Neural progenitor cell (in vitro differentiated cells): ENCODE measurements at regions not wholly inside any gene's neighbourhood (a gene's known extent, or its start where the extent isn't known, plus 50 kb on each side); places are given as distances from the start of the nearest gene placed in this dataset.
A peak's percentile ranks its signal among the peaks of the same experiment; 100 is the strongest.

Experiments used
- DNase-seq: peaks from one replicate; pipeline ENCODE4 v3.0.0-alpha.2; 2016; ENCODE audit warnings: low spot score
- H2AFZ ChIP-seq: fragments of 200-600 bp; sonication (generic); replicated peaks from 2 replicates; pipeline ENCODE4 v1.6.1; 2016; ENCODE audit warnings: antibody characterized with exemption
- H3F3A ChIP-seq: fragments of 200-600 bp; sonication (generic); 2 replicates; pipeline ENCODE4 v1.6.1; 2016; ENCODE audit warnings: antibody characterized with exemption, low read depth
- H3K27ac ChIP-seq: fragments of 200-600 bp; sonication (generic); 2 replicates; pipeline ENCODE4 v1.5.1; 2016; ENCODE audit warnings: mild to moderate bottlenecking
- H3K27me3 ChIP-seq: fragments of 200-600 bp; sonication (generic); 2 replicates; pipeline ENCODE4 v1.6.1; 2016; ENCODE audit warnings: mild to moderate bottlenecking, moderate library complexity
- H3K36me3 ChIP-seq: fragments of 200-600 bp; sonication (generic); 2 replicates; pipeline ENCODE4 v1.5.1; 2016
- H3K4me1 ChIP-seq: fragments of 200-600 bp; sonication (generic); 2 replicates; pipeline ENCODE4 v1.6.1; 2016; ENCODE audit warnings: mixed run types
- H3K4me2 ChIP-seq: fragments of 200-600 bp; sonication (generic); 2 replicates; pipeline ENCODE4 v1.6.1; 2016
- H3K4me3 ChIP-seq: fragments of 200-600 bp; sonication (generic); 2 replicates; pipeline ENCODE4 v1.5.1; 2016
- H3K79me2 ChIP-seq: fragments of 200-600 bp; sonication (generic); 2 replicates; pipeline ENCODE4 v1.6.1; 2016; ENCODE audit warnings: low read depth
- H3K9ac ChIP-seq: fragments of 200-600 bp; sonication (generic); 2 replicates; pipeline ENCODE4 v1.6.1; 2016
- H3K9me3 ChIP-seq: fragments of 200-600 bp; sonication (generic); 2 replicates; pipeline ENCODE4 v1.5.1; 2016; ENCODE audit warnings: low read depth
- H4K20me1 ChIP-seq: fragments of 200-600 bp; sonication (generic); 2 replicates; pipeline ENCODE4 v1.6.1; 2016; ENCODE audit warnings: low read depth
- H3K27ac Mint-ChIP-seq: 3 replicates; pipeline ENCODE4 v1.8.0; 2021; ENCODE audit warnings: mixed read lengths
- H3K27me3 Mint-ChIP-seq: 2 replicates; pipeline ENCODE4 v1.8.0; 2022; ENCODE audit warnings: low read depth, mild to moderate bottlenecking, inconsistent platforms, moderate library complexity, mixed read lengths; ENCODE audit not compliant: insufficient read depth
- H3K36me3 Mint-ChIP-seq: 3 replicates; pipeline ENCODE4 v1.8.0; 2021; ENCODE audit warnings: mixed read lengths
- H3K4me1 Mint-ChIP-seq: 3 replicates; pipeline ENCODE4 v1.8.0; 2021; ENCODE audit warnings: mixed read lengths
- H3K4me3 Mint-ChIP-seq: 3 replicates; pipeline ENCODE4 v1.8.0; 2021; ENCODE audit warnings: mild to moderate bottlenecking, moderate library complexity, mixed read lengths
- H3K9me3 Mint-ChIP-seq: 3 replicates; pipeline ENCODE4 v1.8.0; 2020; ENCODE audit warnings: mixed read lengths
- EZH2 ChIP-seq: fragments of 200-600 bp; sonication (generic); IDR thresholded peaks from 2 replicates; pipeline ENCODE4 v1.6.1; 2017; ENCODE audit warnings: antibody characterized with exemption, mild to moderate bottlenecking, moderate library complexity
- EZH2phosphoT487 ChIP-seq: fragments of 200-600 bp; sonication (generic); IDR thresholded peaks from 2 replicates; pipeline ENCODE4 v1.6.1; 2017; ENCODE audit warnings: antibody characterized with exemption
- TF ChIP-seq, protein P1 (sequence below): fragments of 200-600 bp; sonication (generic); IDR thresholded peaks from 2 replicates; pipeline ENCODE4 v1.5.1; 2017; ENCODE audit warnings: antibody characterized with exemption, mild to moderate bottlenecking

DNA sequence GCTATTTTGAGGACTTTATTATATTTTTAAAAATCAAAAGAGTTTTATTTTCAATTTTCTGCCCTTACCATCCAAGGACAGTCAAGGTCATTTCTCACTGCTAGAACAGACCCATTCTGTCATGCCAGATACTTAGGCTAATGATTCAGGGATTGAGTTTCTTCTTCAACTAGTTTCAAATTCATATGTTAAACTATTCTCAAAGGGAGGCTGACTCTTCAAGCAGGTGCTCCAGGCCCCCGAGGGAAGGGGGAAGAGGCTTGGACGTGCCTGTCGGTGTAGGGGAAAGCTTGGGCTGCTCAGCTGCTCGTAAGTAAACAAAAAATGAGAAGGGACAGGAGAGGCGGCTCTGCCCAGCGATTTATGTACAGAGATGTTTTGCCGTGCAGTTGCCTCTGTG lies 69.4 kb upstream of the MYLIP start:
- Histone ChIP-seq H3K9me3 (no peaks in the 10 kb centered on the region), H2AFZ (peak overlapping the region; percentile 79), H3K27ac (no peak overlapping the region), H3K4me3 (no peak overlapping the region), H3K27me3 (no peaks in the 10 kb centered on the region), H3K9ac (no peak overlapping the region), H3F3A (no peaks in the 10 kb centered on the region), H4K20me1 (no peaks in the 10 kb centered on the region), H3K36me3 (no peaks in the 10 kb centered on the region), H3K79me2 (no peaks in the 10 kb centered on the region), H3K4me1 (peaks cover 6% of the 10 kb centered on the region), H3K4me2 (no peak overlapping the region)
- Mint-ChIP-seq H3K36me3 (peaks cover 2% of the 10 kb centered on the region), H3K9me3 (no peaks in the 10 kb centered on the region), H3K4me1 (peaks cover 15% of the 10 kb centered on the region), H3K27ac (no peak overlapping the region), H3K4me3 (no peak overlapping the region), H3K27me3 (peaks cover 5% of the 10 kb centered on the region)
- no peak for TF ChIP-seq EZH2
- no peak for DNase-seq

DNA sequence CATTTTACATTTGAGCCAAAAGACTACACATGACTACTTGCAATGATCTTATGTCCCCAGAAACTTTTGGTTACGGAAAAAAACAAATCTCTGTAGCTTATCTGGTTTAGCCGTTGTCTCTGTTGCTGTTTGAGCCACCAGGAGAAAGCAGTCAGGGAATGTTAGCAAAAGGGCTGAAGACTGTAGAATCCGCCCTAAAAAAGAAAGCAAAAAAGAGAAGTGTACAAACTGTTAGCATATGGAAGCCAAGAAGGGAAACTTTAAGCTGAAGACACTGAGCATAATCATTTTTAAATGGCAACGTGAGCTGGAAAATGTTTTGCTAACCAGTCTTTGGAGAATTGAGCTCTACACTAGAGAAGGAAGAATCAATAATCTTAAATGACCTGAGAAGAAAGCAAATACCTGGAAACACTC lies 69.9 kb upstream of the MYLIP start:
- Histone ChIP-seq H3K27me3 (no peaks in the 10 kb centered on the region), H3K4me3 (no peak overlapping the region), H3K27ac (no peak overlapping the region), H3K79me2 (no peaks in the 10 kb centered on the region), H4K20me1 (no peaks in the 10 kb centered on the region), H3F3A (no peaks in the 10 kb centered on the region), H3K4me2 (no peak overlapping the region), H3K9me3 (no peaks in the 10 kb centered on the region), H3K4me1 (peaks cover under 1% of the 10 kb centered on the region), H3K9ac (no peak overlapping the region), H2AFZ (no peak overlapping the region), H3K36me3 (no peaks in the 10 kb centered on the region)
- TF ChIP-seq EZH2phosphoT487 (no peak), EZH2 (no peak)
- TF ChIP-seq, protein P1, sequence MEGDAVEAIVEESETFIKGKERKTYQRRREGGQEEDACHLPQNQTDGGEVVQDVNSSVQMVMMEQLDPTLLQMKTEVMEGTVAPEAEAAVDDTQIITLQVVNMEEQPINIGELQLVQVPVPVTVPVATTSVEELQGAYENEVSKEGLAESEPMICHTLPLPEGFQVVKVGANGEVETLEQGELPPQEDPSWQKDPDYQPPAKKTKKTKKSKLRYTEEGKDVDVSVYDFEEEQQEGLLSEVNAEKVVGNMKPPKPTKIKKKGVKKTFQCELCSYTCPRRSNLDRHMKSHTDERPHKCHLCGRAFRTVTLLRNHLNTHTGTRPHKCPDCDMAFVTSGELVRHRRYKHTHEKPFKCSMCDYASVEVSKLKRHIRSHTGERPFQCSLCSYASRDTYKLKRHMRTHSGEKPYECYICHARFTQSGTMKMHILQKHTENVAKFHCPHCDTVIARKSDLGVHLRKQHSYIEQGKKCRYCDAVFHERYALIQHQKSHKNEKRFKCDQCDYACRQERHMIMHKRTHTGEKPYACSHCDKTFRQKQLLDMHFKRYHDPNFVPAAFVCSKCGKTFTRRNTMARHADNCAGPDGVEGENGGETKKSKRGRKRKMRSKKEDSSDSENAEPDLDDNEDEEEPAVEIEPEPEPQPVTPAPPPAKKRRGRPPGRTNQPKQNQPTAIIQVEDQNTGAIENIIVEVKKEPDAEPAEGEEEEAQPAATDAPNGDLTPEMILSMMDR = no peak
- Mint-ChIP-seq H3K4me1 (peaks cover 9% of the 10 kb centered on the region), H3K27me3 (peaks cover 5% of the 10 kb centered on the region), H3K9me3 (no peaks in the 10 kb centered on the region), H3K27ac (no peak overlapping the region), H3K4me3 (no peak overlapping the region), H3K36me3 (peaks cover 2% of the 10 kb centered on the region)
- DNase-seq = no peak

DNA sequence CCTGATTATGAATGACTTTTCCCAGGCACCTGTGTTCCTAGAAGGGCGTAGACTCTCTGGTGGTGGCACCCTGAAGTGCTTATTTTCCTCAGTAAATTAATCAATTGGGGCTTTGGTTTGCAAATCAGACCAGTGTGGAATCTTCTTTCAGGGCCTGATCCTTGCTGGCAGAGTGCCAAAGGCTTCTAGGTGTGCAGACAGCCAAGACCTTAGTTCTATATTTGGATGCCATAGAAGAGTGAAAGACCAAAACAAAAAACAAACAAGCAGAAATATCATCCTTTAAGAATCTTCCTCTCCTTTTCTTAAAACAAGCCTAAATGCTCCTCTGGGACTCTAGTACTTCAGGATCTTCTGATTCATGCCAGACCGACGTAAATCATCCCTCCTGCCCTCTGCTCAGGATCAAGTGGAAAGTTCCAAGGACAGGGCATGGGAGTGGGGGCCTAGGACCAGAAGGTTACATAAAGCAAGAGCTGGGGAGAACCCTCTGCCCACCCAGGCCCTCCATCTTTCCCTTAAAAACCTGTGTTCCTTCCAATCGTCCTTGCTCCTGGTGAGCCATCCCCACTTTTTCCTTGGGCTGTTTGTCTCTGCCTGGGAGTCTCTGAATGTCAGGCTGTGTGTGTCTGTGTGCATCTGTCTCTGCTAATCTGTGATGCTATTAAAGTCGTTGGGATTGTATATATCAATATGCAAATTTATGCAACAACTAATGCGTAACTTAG lies 70.5 kb upstream of the MYLIP start:
- Histone ChIP-seq H3K27ac (no peak overlapping the region), H3F3A (no peaks in the 10 kb centered on the region), H3K79me2 (no peaks in the 10 kb centered on the region), H3K4me1 (no peaks in the 10 kb centered on the region), H2AFZ (no peak overlapping the region), H3K4me2 (no peak overlapping the region), H4K20me1 (no peaks in the 10 kb centered on the region), H3K36me3 (no peaks in the 10 kb centered on the region), H3K4me3 (no peak overlapping the region), H3K9me3 (no peaks in the 10 kb centered on the region), H3K9ac (no peak overlapping the region), H3K27me3 (no peaks in the 10 kb centered on the region)
- no peaks in the 10 kb centered on the region for H3K9me3 Mint-ChIP-seq
- peaks cover 8% of the 10 kb centered on the region for H3K4me1 Mint-ChIP-seq
- peak overlapping the region; percentile 68 for H3K27ac Mint-ChIP-seq
- H3K36me3 Mint-ChIP-seq = peaks cover 2% of the 10 kb centered on the region
- no peak for DNase-seq
- peaks cover 5% of the 10 kb centered on the region for H3K27me3 Mint-ChIP-seq
- H3K4me3 Mint-ChIP-seq = no peak overlapping the region
- TF ChIP-seq EZH2phosphoT487 (no peak), EZH2 (no peak)
- TF ChIP-seq, protein P1 = no peak

DNA sequence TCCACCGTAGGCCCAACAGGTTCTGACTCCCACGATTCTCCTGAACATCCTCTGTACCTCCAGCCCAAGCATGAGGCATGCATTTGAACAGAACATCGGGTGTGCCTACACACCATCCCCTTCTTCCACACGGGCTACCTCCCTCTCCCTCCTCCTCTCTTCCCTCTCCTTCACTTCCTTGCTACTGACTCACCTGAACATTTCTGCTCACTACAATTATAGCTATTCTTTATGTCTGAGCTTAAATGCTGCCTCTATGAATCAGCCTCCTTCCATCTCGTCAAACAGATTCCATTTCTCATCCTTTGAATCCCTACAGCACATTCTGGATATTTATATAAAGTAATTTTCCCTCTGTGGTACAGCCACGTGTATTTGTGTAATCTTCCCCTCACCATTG lies 71.4 kb upstream of the MYLIP start:
- no peaks in the 10 kb centered on the region for H3F3A ChIP-seq
- no peak overlapping the region for H3K4me3 ChIP-seq
- Mint-ChIP-seq H3K27ac (no peak overlapping the region), H3K4me3 (no peak overlapping the region), H3K9me3 (no peaks in the 10 kb centered on the region), H3K36me3 (peaks cover 2% of the 10 kb centered on the region), H3K27me3 (peaks cover 5% of the 10 kb centered on the region), H3K4me1 (peaks cover 5% of the 10 kb centered on the region)
- H3K36me3 ChIP-seq = no peaks in the 10 kb centered on the region
- H3K27me3 ChIP-seq = no peaks in the 10 kb centered on the region
- no peak for TF ChIP-seq EZH2phosphoT487
- TF ChIP-seq, protein P1 = no peak
- no peak for TF ChIP-seq EZH2
- H3K4me1 ChIP-seq = no peaks in the 10 kb centered on the region
- no peaks in the 10 kb centered on the region for H4K20me1 ChIP-seq
- H3K4me2 ChIP-seq = no peak overlapping the region
- H3K9me3 ChIP-seq = no peaks in the 10 kb centered on the region
- no peak for DNase-seq
- H3K9ac ChIP-seq = no peak overlapping the region
- no peak overlapping the region for H3K27ac ChIP-seq
- no peaks in the 10 kb centered on the region for H3K79me2 ChIP-seq
- no peak overlapping the region for H2AFZ ChIP-seq
